ENCODE measurements at regions not wholly inside any gene's neighbourhood (a gene's known extent, or its start where the extent isn't known, plus 50 kb on each side); places are given as distances from the start of the nearest gene placed in this dataset.

DNA sequence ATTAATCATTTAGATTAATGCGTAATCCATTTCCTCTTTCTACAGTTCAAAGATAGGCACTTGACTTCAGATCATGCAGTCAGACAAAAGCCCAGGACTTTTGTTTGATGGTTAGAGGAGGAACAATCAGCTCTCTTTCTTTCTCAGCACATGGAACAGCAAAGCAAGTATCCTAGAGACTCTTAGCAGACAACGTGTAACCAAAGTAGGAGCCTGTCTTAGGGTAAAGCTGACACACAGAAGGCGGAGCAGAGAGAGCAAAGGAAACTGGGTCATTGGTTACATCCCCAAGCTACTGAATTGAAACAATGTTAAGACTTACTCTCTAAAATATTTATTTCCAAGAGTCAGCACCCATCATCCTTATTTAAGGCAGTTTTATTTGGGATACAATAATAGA is 110.0 kb upstream of the HES1 start:
- peaks cover 0 to 3% of the 10 kb centered on the region in 2 experiments; a peak in 1 of 4 replicates for H3K79me2 ChIP-seq (ENCODE audit: control insufficient read depth in 1 of 2, insufficient read depth in 2 of 2, low read length in 2 of 2)
- H4K5ac ChIP-seq (ENCODE audit: insufficient read length, low read depth, low read length): no peak overlapping the region
- no peak overlapping the region for H2AFZ ChIP-seq (ENCODE audit: low read length)
- H3K23ac ChIP-seq (ENCODE audit: insufficient read length): no peak overlapping the region
- H3K14ac ChIP-seq (ENCODE audit: insufficient read length): no peak overlapping the region
- no peak overlapping the region for H2BK120ac ChIP-seq (replicated peaks; ENCODE audit: low read depth, low read length)
- H3K4me2 ChIP-seq (ENCODE audit: insufficient read depth in 1 of 2, low read depth in 2 of 2, low read length in 2 of 2): no peak overlapping the region
- peaks cover 3% of the 10 kb centered on the region; the same call in 1 of the 2 replicates for H3K23me2 ChIP-seq (ENCODE audit: low read depth, low read length)
- WGBS, 2 experiments (ENCODE audit: extremely low coverage in 1 of 2, insufficient coverage in 1 of 2, insufficient read length in 1 of 2, insufficient replicate concordance in 2 of 2, low coverage in 1 of 2, low lambda C conversion rate in 2 of 2, missing lambda C conversion rate in 1 of 2): 93% methylated on average over 3 of the region's 3 CpGs; no CpG with 5 or more reads in 1 of the 2 experiments
- H3K4me3 ChIP-seq (ENCODE audit: extremely low read depth in 1 of 4, insufficient read depth in 2 of 4, low read depth in 3 of 4, low read length in 4 of 4): no peak overlapping the region
- TF ChIP-seq CBX5 (IDR thresholded peaks at IDR 0.05; ENCODE audit: low read depth, low read length): no peak
- no peak for FAIRE-seq
- no peaks in the 10 kb centered on the region for H3K36me3 ChIP-seq (ENCODE audit: control insufficient read depth in 2 of 4, insufficient read depth in 4 of 4, low read length in 3 of 4)
- no peak overlapping the region for H3K27ac ChIP-seq (ENCODE audit: low read depth, low read length)
- no peak overlapping the region for H3K4ac ChIP-seq (replicated peaks; ENCODE audit: insufficient read length, low read depth, low read length)
- H2AK5ac ChIP-seq (ENCODE audit: low read depth, low read length): no peak overlapping the region
- no peak overlapping the region for H3K56ac ChIP-seq (replicated peaks; ENCODE audit: insufficient read length, low read depth, low read length)
- no peaks in the 10 kb centered on the region for H4K20me1 ChIP-seq (replicated peaks in 1 of 2; ENCODE audit: control insufficient read depth in 1 of 2, insufficient read depth in 2 of 2, low read length in 2 of 2)
- H3K4me1 ChIP-seq (replicated peaks in 1 of 4; ENCODE audit: control insufficient read depth in 3 of 4, insufficient read depth in 4 of 4, low read length in 3 of 4): no peaks in the 10 kb centered on the region
- H2BK5ac ChIP-seq (ENCODE audit: low read depth, low read length): no peak overlapping the region
- no peaks in the 10 kb centered on the region for H3K79me1 ChIP-seq (ENCODE audit: low read depth, low read length)
- POLR2A ChIA-PET (ENCODE audit: partially characterized antibody): interaction anchor here (1.0 kb wide), 1 partner anchor 13 kb away, joined by 3 read pairs; no protein-coding TSS in a partner anchor
- H3K18ac ChIP-seq (ENCODE audit: extremely low read depth, low read length): no peak overlapping the region
- CTCF ChIA-PET (ENCODE audit: partially characterized antibody): interaction anchor here (1.0 kb wide), 1 partner anchor 18 kb away, joined by 4 read pairs; no protein-coding TSS in a partner anchor
- no peak overlapping the region for H2BK15ac ChIP-seq (ENCODE audit: low read length)
- no peak overlapping the region for H2BK20ac ChIP-seq (ENCODE audit: low read length)
- no peaks in the 10 kb centered on the region; a peak in 1 of 7 replicates for H3K27me3 ChIP-seq (replicated peaks in 1 of 4; ENCODE audit: control insufficient read depth in 3 of 4, extremely low read depth in 1 of 4, insufficient read depth in 3 of 4, low read length in 3 of 4)
- no peak overlapping the region for H4K8ac ChIP-seq (ENCODE audit: extremely low read depth, insufficient read depth, low read length)
- H3K9me3 ChIP-seq (ENCODE audit: insufficient read depth in 2 of 2, low read depth in 1 of 2, low read length in 1 of 2): 0 out of 4 replicates have a peak, but pooled peaks cover 0 to 3% of the 10 kb centered on the region in 2 experiments
- no peak overlapping the region for H3K9ac ChIP-seq (replicated peaks in 1 of 4; ENCODE audit: extremely low read depth in 1 of 4, low read depth in 3 of 4, low read length in 3 of 4)
- H4K91ac ChIP-seq (replicated peaks; ENCODE audit: insufficient read length, low read length): no peak overlapping the region
- H2BK12ac ChIP-seq (ENCODE audit: low read depth, low read length): no peak overlapping the region
- DNase-seq (ENCODE audit: low read depth in 1 of 2, low spot score in 2 of 2): no peak

Data from H1 (cell line).